ENCODE measurements at regions not wholly inside any gene's neighbourhood (a gene's known extent, or its start where the extent isn't known, plus 50 kb on each side); places are given as distances from the start of the nearest gene placed in this dataset.

DNA sequence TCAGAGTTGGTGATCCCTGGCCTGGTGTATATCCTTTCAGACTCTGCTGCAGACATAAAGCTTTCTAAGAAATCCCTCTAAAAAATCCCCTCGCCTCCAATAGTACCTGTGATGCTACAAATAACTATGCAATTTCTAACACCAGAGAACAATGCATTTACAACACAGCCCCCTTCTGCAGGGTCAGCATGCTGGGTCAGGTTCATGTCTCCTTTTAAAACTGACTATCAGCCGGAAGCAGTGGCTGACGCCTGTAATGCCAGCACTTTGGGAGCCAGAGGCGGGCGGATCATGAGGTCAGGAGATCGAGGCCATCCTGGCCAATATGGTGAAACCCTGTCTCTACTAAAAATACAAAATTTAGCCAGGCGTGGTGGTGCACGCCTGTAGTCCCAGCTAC is 77.0 kb upstream of the SPATA12 start:
- Mint-ChIP-seq H3K4me1 (ENCODE audit: insufficient read depth, unreplicated experiment) (peaks cover 8% of the 10 kb centered on the region), H3K36me3 (ENCODE audit: insufficient read depth, unreplicated experiment) (no peaks in the 10 kb centered on the region), H3K4me3 (ENCODE audit: unreplicated experiment) (no peak overlapping the region), H3K9me3 (ENCODE audit: unreplicated experiment) (no peaks in the 10 kb centered on the region), H3K27ac (ENCODE audit: low read depth, unreplicated experiment) (no peak overlapping the region), H3K27me3 (ENCODE audit: insufficient read depth, unreplicated experiment) (no peaks in the 10 kb centered on the region)
- BruUV-seq (replicated peaks), result no TSS peak
- ChIA-PET POLR2A (interaction anchor here (0.6 to 0.7 kb wide), 2 partner anchors 12 to 187 kb away, joined by 3 to 4 read pairs; no protein-coding TSS in a partner anchor), CTCF (interaction anchor here (1.1 to 1.3 kb wide), 2 partner anchors 183 to 281 kb away, joined by 3 to 4 read pairs; no protein-coding TSS in a partner anchor)
- no peak for DNase-seq (ENCODE audit: unreplicated experiment)
- intact Hi-C loops (cut with micrococcal nuclease), result no loop called here
- TF ChIP-seq CTCF (IDR thresholded peaks at IDR 0.05; ENCODE audit: unreplicated experiment), result no peak

DNA sequence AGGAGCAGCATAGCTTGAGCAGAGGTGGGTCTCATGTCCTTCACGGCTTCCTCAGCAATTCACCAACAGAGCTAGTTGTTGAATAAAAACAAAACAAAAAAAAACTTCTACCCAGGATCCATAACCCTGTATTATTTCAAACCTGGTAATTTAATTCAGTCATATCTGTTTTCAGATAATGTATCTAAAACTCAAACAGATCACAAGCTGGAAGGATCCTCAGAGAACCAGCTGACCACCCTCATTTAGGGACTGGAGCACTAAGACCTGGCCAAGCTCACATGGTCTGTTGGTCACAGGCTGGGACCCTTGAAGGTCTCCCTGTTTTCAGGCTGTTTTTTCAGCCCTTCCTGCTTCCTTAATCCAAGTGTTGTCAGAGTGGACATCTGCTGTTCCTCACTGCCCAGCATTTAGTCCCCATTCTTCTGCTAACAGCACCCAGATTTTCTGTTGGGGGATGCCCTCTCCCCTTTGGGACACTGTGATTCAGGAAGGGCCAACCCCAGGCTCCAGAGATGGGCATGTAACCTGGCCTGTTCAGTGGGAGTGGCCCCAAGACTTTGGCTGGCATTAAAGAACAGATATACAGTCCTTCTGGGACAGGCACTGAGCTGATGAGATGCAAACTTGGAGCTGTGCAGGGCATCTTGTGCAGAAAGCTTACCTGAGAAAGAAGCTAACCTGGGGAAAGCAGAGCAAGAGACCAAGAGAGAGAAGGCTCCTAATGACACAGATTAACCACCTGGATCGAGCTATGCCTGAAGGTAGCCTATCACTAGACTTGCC is 78.8 kb upstream of the SPATA12 start:
- no peaks in the 10 kb centered on the region for H3K36me3 Mint-ChIP-seq (ENCODE audit: insufficient read depth, unreplicated experiment)
- peaks cover 11% of the 10 kb centered on the region for H3K4me1 Mint-ChIP-seq (ENCODE audit: insufficient read depth, unreplicated experiment)
- H3K9me3 Mint-ChIP-seq (ENCODE audit: unreplicated experiment), result no peaks in the 10 kb centered on the region
- no peak for TF ChIP-seq CTCF (IDR thresholded peaks at IDR 0.05; ENCODE audit: unreplicated experiment)
- DNase-seq (ENCODE audit: unreplicated experiment), result no peak
- CTCF ChIA-PET, result interaction anchor here (0.6 to 2.6 kb wide), 11 partner anchors 8 to 289 kb away, joined by 3 to 19 read pairs (median 4); partner anchors contain the start of gene ARHGEF3
- no peak overlapping the region for H3K4me3 Mint-ChIP-seq (ENCODE audit: unreplicated experiment)
- POLR2A ChIA-PET, result interaction anchor here (1.5 kb wide), 1 partner anchor 24 kb away, joined by 5 read pairs; no protein-coding TSS in a partner anchor
- intact Hi-C loops (cut with micrococcal nuclease), result no loop called here
- BruUV-seq (replicated peaks), result no TSS peak
- H3K27me3 Mint-ChIP-seq (ENCODE audit: insufficient read depth, unreplicated experiment), result no peaks in the 10 kb centered on the region
- H3K27ac Mint-ChIP-seq (ENCODE audit: low read depth, unreplicated experiment), result peak overlapping the region; percentile 12

- Mint-ChIP-seq H3K27me3 (ENCODE audit: insufficient read depth, unreplicated experiment) (no peaks in the 10 kb centered on the region), H3K4me1 (ENCODE audit: insufficient read depth, unreplicated experiment) (peaks cover 14% of the 10 kb centered on the region), H3K4me3 (ENCODE audit: unreplicated experiment) (no peak overlapping the region), H3K36me3 (ENCODE audit: insufficient read depth, unreplicated experiment) (no peaks in the 10 kb centered on the region), H3K9me3 (ENCODE audit: unreplicated experiment) (no peaks in the 10 kb centered on the region), H3K27ac (ENCODE audit: low read depth, unreplicated experiment) (peak overlapping the region; percentile 12)
- POLR2A ChIA-PET, result interaction anchor here (1.2 to 1.5 kb wide), 3 partner anchors 10 to 181 kb away, joined by 3 to 7 read pairs (median 5); no protein-coding TSS in a partner anchor
- BruUV-seq (replicated peaks), result no TSS peak
- no peak for TF ChIP-seq CTCF (IDR thresholded peaks at IDR 0.05; ENCODE audit: unreplicated experiment)
- intact Hi-C loops (cut with micrococcal nuclease), result no loop called here
- DNase-seq (ENCODE audit: unreplicated experiment), result peak; percentile 97
- CTCF ChIA-PET, result interaction anchor here (0.6 to 2.6 kb wide), 10 partner anchors 8 to 289 kb away, joined by 3 to 19 read pairs (median 4); partner anchors contain the start of gene ARHGEF3
Measured at GRCh38 chr3:56980798-56981390, 79.6 kb upstream of the SPATA12 start.

DNA sequence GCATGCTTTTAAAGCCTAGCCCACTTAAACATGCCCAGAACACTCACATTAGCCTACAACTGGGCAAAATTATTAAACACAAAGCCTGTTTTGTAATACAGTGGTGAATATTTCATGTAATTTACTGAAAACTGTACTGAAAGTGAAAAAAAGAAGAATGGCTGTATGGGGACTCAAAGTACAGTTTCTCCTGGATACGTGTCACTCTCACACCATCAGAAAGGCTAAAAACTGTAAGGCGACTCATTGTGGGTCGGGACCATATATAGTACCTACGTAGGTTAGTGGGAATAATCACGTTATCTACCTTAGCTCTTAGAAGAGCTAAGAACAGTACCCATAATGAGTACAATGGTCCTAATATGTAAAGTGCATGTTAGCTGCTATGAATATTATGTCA is 80.2 kb upstream of the SPATA12 start:
- DNase-seq (ENCODE audit: unreplicated experiment), result no peak
- intact Hi-C loops (cut with micrococcal nuclease), result no loop called here
- no TSS peak for BruUV-seq (replicated peaks)
- H3K9me3 Mint-ChIP-seq (ENCODE audit: unreplicated experiment), result no peaks in the 10 kb centered on the region
- no peak overlapping the region for H3K4me3 Mint-ChIP-seq (ENCODE audit: unreplicated experiment)
- TF ChIP-seq CTCF (IDR thresholded peaks at IDR 0.05; ENCODE audit: unreplicated experiment), result no peak
- no peaks in the 10 kb centered on the region for H3K36me3 Mint-ChIP-seq (ENCODE audit: insufficient read depth, unreplicated experiment)
- peak overlapping the region; percentile 12 for H3K27ac Mint-ChIP-seq (ENCODE audit: low read depth, unreplicated experiment)
- CTCF ChIA-PET, result interaction anchor here (0.6 to 2.6 kb wide), 5 partner anchors 9 to 273 kb away, joined by 3 to 19 read pairs (median 5); partner anchors contain the start of gene ARHGEF3
- peaks cover 14% of the 10 kb centered on the region for H3K4me1 Mint-ChIP-seq (ENCODE audit: insufficient read depth, unreplicated experiment)
- POLR2A ChIA-PET, result interaction anchor here (1.2 to 1.5 kb wide), 3 partner anchors 10 to 180 kb away, joined by 3 to 7 read pairs (median 5); no protein-coding TSS in a partner anchor
- no peaks in the 10 kb centered on the region for H3K27me3 Mint-ChIP-seq (ENCODE audit: insufficient read depth, unreplicated experiment)
